OCI-LY1 (cell line): ENCODE measurements at regions not wholly inside any gene's neighbourhood (a gene's known extent, or its start where the extent isn't known, plus 50 kb on each side); places are given as distances from the start of the nearest gene placed in this dataset.

Source experiments
- H2AFZ ChIP-seq: fragments of 200-600 bp; sonication (generic), shearing (Covaris generic); 2 replicates; pipeline ENCODE4 v1.6.0; 2014; ENCODE audit warnings: antibody characterized with exemption, mild to moderate bottlenecking, low read length
- H3F3A ChIP-seq: fragments of 200-600 bp; sonication (generic), shearing (Covaris generic); 2 replicates; pipeline ENCODE4 v1.6.0; 2014; ENCODE audit warnings: mild to moderate bottlenecking, antibody characterized with exemption, low read length, moderate library complexity; ENCODE audit not compliant: insufficient read depth
- H3K27ac ChIP-seq: fragments of 200-600 bp; sonication (generic); 2 replicates; pipeline ENCODE4 v1.5.1; 2014; ENCODE audit warnings: low read length, mixed run types, mild to moderate bottlenecking, low read depth; ENCODE audit not compliant: poor library complexity, severe bottlenecking
- H3K27me3 ChIP-seq: fragments of 200-600 bp; sonication (generic); 2 replicates; pipeline ENCODE4 v1.6.0; 2014; ENCODE audit warnings: antibody characterized with exemption, mild to moderate bottlenecking, low read length, moderate library complexity; ENCODE audit not compliant: insufficient read depth
- H3K36me3 ChIP-seq: fragments of 200-600 bp; sonication (generic); 2 replicates; pipeline ENCODE4 v1.6.1; 2014; ENCODE audit warnings: mild to moderate bottlenecking, antibody characterized with exemption, low read length, moderate library complexity, mixed read lengths; ENCODE audit not compliant: insufficient read depth
- H3K4me1 ChIP-seq: fragments of 200-600 bp; sonication (generic); 2 replicates; pipeline ENCODE4 v1.5.1; 2014; ENCODE audit warnings: mild to moderate bottlenecking, low read length, moderate library complexity; ENCODE audit not compliant: insufficient read depth, severe bottlenecking
- H3K4me2 ChIP-seq: fragments of 200-600 bp; sonication (generic), shearing (Covaris generic); 2 replicates; pipeline ENCODE4 v1.6.1; 2014; ENCODE audit warnings: low read length
- H3K4me3 ChIP-seq: fragments of 200-600 bp; sonication (generic); 2 replicates; pipeline ENCODE4 v1.5.1; 2014; ENCODE audit warnings: low read length, low read depth, mild to moderate bottlenecking, mixed read lengths; ENCODE audit not compliant: poor library complexity, severe bottlenecking
- H3K79me2 ChIP-seq: fragments of 200-600 bp; shearing (Covaris generic); 2 replicates; pipeline ENCODE4 v1.6.1; 2016; ENCODE audit warnings: mixed run types, low read length, mixed read lengths; ENCODE audit not compliant: insufficient read depth
- H3K9ac ChIP-seq: fragments of 200-600 bp; sonication (generic), shearing (Covaris generic); 2 replicates; pipeline ENCODE4 v1.6.1; 2014; ENCODE audit warnings: mild to moderate bottlenecking, low read length, mixed read lengths
- H3K9me2 ChIP-seq: fragments of 200-600 bp; sonication (generic), shearing (Covaris generic); 2 replicates; pipeline ENCODE4 v1.6.1; 2014; ENCODE audit warnings: low read depth, mild to moderate bottlenecking, low read length, mixed read lengths
- H3K9me3 ChIP-seq: fragments of 200-600 bp; shearing (Covaris generic); 2 replicates; pipeline ENCODE4 v1.6.1; 2014; ENCODE audit warnings: low read length, mixed read lengths
- H4K20me1 ChIP-seq: fragments of 200-600 bp; sonication (generic), shearing (Covaris generic); 2 replicates; pipeline ENCODE4 v1.6.0; 2016; ENCODE audit warnings: mild to moderate bottlenecking, low read length; ENCODE audit not compliant: insufficient read depth
- EZH2 ChIP-seq: fragments of 200-600 bp; sonication (generic), shearing (Covaris generic); IDR thresholded peaks from 2 replicates; pipeline ENCODE4 v1.8.0; 2017; ENCODE audit warnings: borderline replicate concordance, mixed run types, mild to moderate bottlenecking, antibody characterized with exemption, low read length, moderate library complexity, mixed read lengths
- TF ChIP-seq, protein P1 (sequence below): fragments of 200-600 bp; sonication (generic), shearing (Covaris generic); IDR thresholded peaks from 2 replicates; pipeline ENCODE4 v1.5.1; 2017; ENCODE audit warnings: mild to moderate bottlenecking, antibody characterized with exemption, low read length, moderate library complexity, mixed read lengths

DNA sequence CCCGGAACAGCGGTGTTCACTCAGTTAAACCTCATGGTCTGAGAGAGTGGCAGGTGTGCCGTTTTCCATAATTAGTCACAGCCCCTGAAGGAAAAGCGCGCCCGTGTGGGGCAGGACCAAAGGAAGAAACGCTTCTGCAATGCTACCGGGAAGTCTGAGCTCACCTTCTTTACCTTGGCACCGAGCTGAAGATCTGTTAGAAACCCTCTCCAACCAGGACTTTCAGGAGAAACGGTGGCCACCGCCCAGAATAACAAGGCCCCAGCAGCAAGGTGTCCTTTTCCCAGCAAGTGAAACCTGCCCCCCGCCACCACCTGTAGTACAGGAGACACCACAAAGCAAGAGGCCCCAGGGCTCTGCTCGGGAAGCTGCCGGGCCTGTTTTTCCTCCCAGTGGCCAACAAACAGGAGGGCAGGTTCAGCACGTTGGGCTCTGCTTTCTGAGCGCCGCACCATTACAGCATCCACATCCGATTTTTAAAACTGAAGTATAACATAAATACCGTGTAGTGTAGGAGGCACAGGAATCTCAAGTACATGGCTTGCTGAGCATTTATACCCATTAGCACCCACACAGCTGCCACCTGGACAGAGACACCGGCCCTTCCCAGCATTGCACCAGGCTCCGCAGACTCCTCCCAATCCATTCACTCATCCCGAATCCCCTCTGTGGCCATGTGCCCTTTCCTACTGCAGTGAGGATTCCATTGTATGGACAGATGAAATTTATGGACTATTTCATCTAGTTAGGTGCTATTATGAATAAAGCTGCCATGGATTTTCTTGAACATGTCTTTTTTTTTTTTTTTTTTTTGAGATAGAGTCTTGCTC, 121.8 kb upstream of the RIOK3 start:
- peaks cover 4% of the 10 kb centered on the region; the same call in 1 of the 2 replicates for H3K36me3 ChIP-seq
- peak overlapping the region; percentile 53 for H3K4me2 ChIP-seq
- no peak overlapping the region for H2AFZ ChIP-seq

GRCh38 chr18:23332356-23332755, 120.7 kb upstream of the RIOK3 start:
- Histone ChIP-seq H3K36me3 (peaks cover 4% of the 10 kb centered on the region; the same call in 1 of the 2 replicates), H3K4me3 (no peak overlapping the region), H3K27me3 (no peaks in the 10 kb centered on the region), H3K79me2 (no peaks in the 10 kb centered on the region), H3K4me2 (no peak overlapping the region), H3F3A (no peaks in the 10 kb centered on the region), H4K20me1 (no peaks in the 10 kb centered on the region), H3K27ac (no peak overlapping the region), H3K9me3 (no peaks in the 10 kb centered on the region), H2AFZ (no peak overlapping the region), H3K9me2 (no peaks in the 10 kb centered on the region), H3K4me1 (peaks cover 24% of the 10 kb centered on the region), H3K9ac (no peak overlapping the region)
- TF ChIP-seq EZH2, result no peak
- TF ChIP-seq, protein P1, sequence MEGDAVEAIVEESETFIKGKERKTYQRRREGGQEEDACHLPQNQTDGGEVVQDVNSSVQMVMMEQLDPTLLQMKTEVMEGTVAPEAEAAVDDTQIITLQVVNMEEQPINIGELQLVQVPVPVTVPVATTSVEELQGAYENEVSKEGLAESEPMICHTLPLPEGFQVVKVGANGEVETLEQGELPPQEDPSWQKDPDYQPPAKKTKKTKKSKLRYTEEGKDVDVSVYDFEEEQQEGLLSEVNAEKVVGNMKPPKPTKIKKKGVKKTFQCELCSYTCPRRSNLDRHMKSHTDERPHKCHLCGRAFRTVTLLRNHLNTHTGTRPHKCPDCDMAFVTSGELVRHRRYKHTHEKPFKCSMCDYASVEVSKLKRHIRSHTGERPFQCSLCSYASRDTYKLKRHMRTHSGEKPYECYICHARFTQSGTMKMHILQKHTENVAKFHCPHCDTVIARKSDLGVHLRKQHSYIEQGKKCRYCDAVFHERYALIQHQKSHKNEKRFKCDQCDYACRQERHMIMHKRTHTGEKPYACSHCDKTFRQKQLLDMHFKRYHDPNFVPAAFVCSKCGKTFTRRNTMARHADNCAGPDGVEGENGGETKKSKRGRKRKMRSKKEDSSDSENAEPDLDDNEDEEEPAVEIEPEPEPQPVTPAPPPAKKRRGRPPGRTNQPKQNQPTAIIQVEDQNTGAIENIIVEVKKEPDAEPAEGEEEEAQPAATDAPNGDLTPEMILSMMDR, result no peak

More for the DNA sequence above, 121.8 kb upstream of the RIOK3 start:
- Histone ChIP-seq H3K27ac (peak overlapping the region; percentile 67), H3K4me1 (peaks cover 22% of the 10 kb centered on the region), H3K4me3 (no peak overlapping the region), H4K20me1 (no peaks in the 10 kb centered on the region), H3K9me2 (no peaks in the 10 kb centered on the region), H3K9ac (no peak overlapping the region; the same call in 1 of the 2 replicates), H3K27me3 (no peaks in the 10 kb centered on the region), H3K79me2 (no peaks in the 10 kb centered on the region), H3F3A (no peaks in the 10 kb centered on the region), H3K9me3 (no peaks in the 10 kb centered on the region)
- TF ChIP-seq, protein P1, result no peak
- no peak for TF ChIP-seq EZH2

- H3K9me2 ChIP-seq, result no peaks in the 10 kb centered on the region
Measured at GRCh38 chr18:23333827-23334226, 119.3 kb upstream of the RIOK3 start.

More at GRCh38 chr18:23333827-23334226, 119.3 kb upstream of the RIOK3 start:
- H3K4me3 ChIP-seq, result no peak overlapping the region
- no peaks in the 10 kb centered on the region for H3K9me3 ChIP-seq
- H3K27me3 ChIP-seq, result no peaks in the 10 kb centered on the region
- no peak overlapping the region for H3K27ac ChIP-seq
- no peaks in the 10 kb centered on the region for H4K20me1 ChIP-seq
- H3K4me1 ChIP-seq, result peaks cover 24% of the 10 kb centered on the region
- TF ChIP-seq, protein P1, result no peak
- no peak for TF ChIP-seq EZH2
- H3K79me2 ChIP-seq, result no peaks in the 10 kb centered on the region
- no peak overlapping the region for H2AFZ ChIP-seq
- no peak overlapping the region for H3K4me2 ChIP-seq
- H3K36me3 ChIP-seq, result peaks cover 4% of the 10 kb centered on the region; the same call in 1 of the 2 replicates
- H3F3A ChIP-seq, result no peaks in the 10 kb centered on the region
- H3K9ac ChIP-seq, result no peak overlapping the region
